ENCODE measurements at regions not wholly inside any gene's neighbourhood (a gene's known extent, or its start where the extent isn't known, plus 50 kb on each side); places are given as distances from the start of the nearest gene placed in this dataset.

- TF ChIP-seq CTCF (IDR thresholded peaks at IDR 0.05): no peak
- no peak for TF ChIP-seq POLR2A (IDR thresholded peaks at IDR 0.05)
- TF ChIP-seq EP300 (IDR thresholded peaks at IDR 0.05): no peak
These were observed 868.1 kb upstream of the AUTS2 start for GRCh38 chr7:68730194-68730593.

All from ovary (tissue), 3 donors.